CD4-positive, CD25-positive, alpha-beta regulatory T cell (primary cell): ENCODE measurements at regions not wholly inside any gene's neighbourhood (a gene's known extent, or its start where the extent isn't known, plus 50 kb on each side); places are given as distances from the start of the nearest gene placed in this dataset.
"Not testable (repeated sequence)": the region's sequence is repeated elsewhere in the genome, so short reads cannot be mapped to it uniquely, and the experiment has no call there.

Source experiments
- ATAC-seq, 2 donors: fragments of 150-1000 bp; cut with Tn5 transposase; one replicate each; pipeline ENCODE4 v1.10.0; 2021; ENCODE audit warnings: low read depth in 2 of 2, moderate number of reproducible peaks in 2 of 2, moderate library complexity in 1 of 2
- DNase-seq, 3 donors: peaks; one replicate each; pipeline versions ENCODE4 v3.0.0 to v3.0.0-alpha.2; 2012 to 2022; ENCODE audit warnings: mixed read lengths in 1 of 3
- H3K27ac ChIP-seq: one replicate; pipeline ENCODE4 v1.7.0; 2013; ENCODE audit warnings: mild to moderate bottlenecking, low read length; ENCODE audit not compliant: insufficient read depth, poor library complexity, severe bottlenecking
- H3K27me3 ChIP-seq: one replicate; pipeline ENCODE4 v1.7.0; 2013; ENCODE audit warnings: low read length; ENCODE audit not compliant: control insufficient read depth, insufficient read depth
- H3K36me3 ChIP-seq: one replicate; pipeline ENCODE4 v1.7.0; 2013; ENCODE audit warnings: mild to moderate bottlenecking, low read length, moderate library complexity; ENCODE audit not compliant: control insufficient read depth, insufficient read depth
- H3K4me1 ChIP-seq: 2 replicates; pipeline ENCODE4 v1.7.0; 2013; ENCODE audit warnings: mild to moderate bottlenecking, low read length; ENCODE audit not compliant: insufficient read depth, control insufficient read depth, poor library complexity, severe bottlenecking
- H3K4me3 ChIP-seq: one replicate; pipeline ENCODE4 v1.7.0; 2013; ENCODE audit warnings: low read depth, mild to moderate bottlenecking, low read length, moderate library complexity
- H3K9me3 ChIP-seq, 2 experiments: 1 replicate in 1 of 2; 2 replicates in 1 of 2; pipeline ENCODE4 v1.7.0; 2013; ENCODE audit warnings: low read length in 2 of 2, mild to moderate bottlenecking in 1 of 2, moderate library complexity in 1 of 2; ENCODE audit not compliant: control insufficient read depth in 2 of 2
- H3K27ac Mint-ChIP-seq, 3 donors: one replicate each; pipeline ENCODE4 v1.8.0; 2020 to 2022; ENCODE audit warnings: mild to moderate bottlenecking in 3 of 3, mixed read lengths in 3 of 3, moderate library complexity in 2 of 3
- H3K27me3 Mint-ChIP-seq: one replicate; pipeline ENCODE4 v1.8.0; 2022; ENCODE audit warnings: mild to moderate bottlenecking, mixed read lengths
- H3K36me3 Mint-ChIP-seq: one replicate; pipeline ENCODE4 v1.8.0; 2020; ENCODE audit warnings: mixed read lengths
- H3K4me1 Mint-ChIP-seq, 4 donors: one replicate each; pipeline ENCODE4 v1.8.0; 2020 to 2022; ENCODE audit warnings: mixed read lengths in 4 of 4, mild to moderate bottlenecking in 1 of 4
- H3K4me3 Mint-ChIP-seq, 4 donors: one replicate each; pipeline ENCODE4 v1.8.0; 2020 to 2022; ENCODE audit warnings: mild to moderate bottlenecking in 4 of 4, mixed read lengths in 4 of 4, moderate library complexity in 3 of 4
- H3K9me3 Mint-ChIP-seq, 7 donors: one replicate each; pipeline ENCODE4 v1.8.0; 2020 to 2022; ENCODE audit warnings: mixed read lengths in 7 of 7, mild to moderate bottlenecking in 3 of 7, moderate library complexity in 2 of 7

- Histone ChIP-seq H3K4me1 (no peaks in the 10 kb centered on the region), H3K36me3 (no peaks in the 10 kb centered on the region), H3K27ac (no peak overlapping the region), H3K9me3 (no peaks in the 10 kb centered on the region), H3K27me3 (no peaks in the 10 kb centered on the region), H3K4me3 (no peak overlapping the region)
- ATAC-seq (no peak), DNase-seq (no peak)
- Mint-ChIP-seq H3K27me3 (no peaks in the 10 kb centered on the region), H3K9me3 (peaks cover 0 to 38% (median 11%) of the 10 kb centered on the region in 7 donors), H3K36me3 (no peaks in the 10 kb centered on the region), H3K4me1 (no peaks in the 10 kb centered on the region), H3K27ac (no peak overlapping the region), H3K4me3 (no peak overlapping the region)
Measured at GRCh38 chr7:153224890-153225289, 465.3 kb downstream of the ACTR3B start.

GRCh38 chr7:153245136-153245535 lies 485.6 kb downstream of the ACTR3B start:
- DNase-seq, H3K36me3 Mint-ChIP-seq, H3K4me3 Mint-ChIP-seq, H3K9me3 ChIP-seq, H3K27ac ChIP-seq, H3K9me3 Mint-ChIP-seq, ATAC-seq, H3K36me3 ChIP-seq, H3K27me3 ChIP-seq, H3K27ac Mint-ChIP-seq, H3K4me1 Mint-ChIP-seq, H3K4me1 ChIP-seq, H3K27me3 Mint-ChIP-seq, H3K4me3 ChIP-seq: not testable (repeated sequence)

- DNase-seq (no peak), ATAC-seq (no peak)
- Histone ChIP-seq H3K4me1 (no peaks in the 10 kb centered on the region), H3K4me3 (no peak overlapping the region), H3K9me3 (no peaks in the 10 kb centered on the region), H3K36me3 (no peaks in the 10 kb centered on the region), H3K27me3 (no peaks in the 10 kb centered on the region), H3K27ac (no peak overlapping the region)
- H3K9me3 Mint-ChIP-seq = peaks cover 0 to 6% (median 3%) of the 10 kb centered on the region in 7 donors
- H3K27me3 Mint-ChIP-seq = no peaks in the 10 kb centered on the region
- H3K36me3 Mint-ChIP-seq = no peaks in the 10 kb centered on the region
- H3K4me1 Mint-ChIP-seq = no peaks in the 10 kb centered on the region
- H3K27ac Mint-ChIP-seq = no peak overlapping the region
- H3K4me3 Mint-ChIP-seq = no peak overlapping the region
Measured at GRCh38 chr7:153245809-153246208, 486.3 kb downstream of the ACTR3B start.

- Histone ChIP-seq H3K27ac (no peak overlapping the region), H3K4me1 (no peaks in the 10 kb centered on the region), H3K36me3 (no peaks in the 10 kb centered on the region), H3K9me3 (no peaks in the 10 kb centered on the region), H3K27me3 (no peaks in the 10 kb centered on the region), H3K4me3 (no peak overlapping the region)
- no peaks in the 10 kb centered on the region for H3K4me1 Mint-ChIP-seq
- peaks cover 0 to 11% (median 5%) of the 10 kb centered on the region in 7 donors for H3K9me3 Mint-ChIP-seq
- H3K36me3 Mint-ChIP-seq = no peaks in the 10 kb centered on the region
- no peak overlapping the region for H3K27ac Mint-ChIP-seq
- ATAC-seq = no peak
- H3K27me3 Mint-ChIP-seq = no peaks in the 10 kb centered on the region
- no peak for DNase-seq
- no peak overlapping the region for H3K4me3 Mint-ChIP-seq
Measured at GRCh38 chr7:153247926-153248325, 488.4 kb downstream of the ACTR3B start.

- H3K27ac ChIP-seq = no peak overlapping the region
- H3K4me3 ChIP-seq = no peak overlapping the region
- DNase-seq (no peak), ATAC-seq (no peak)
- Mint-ChIP-seq H3K9me3 (peaks cover 0 to 10% (median 6%) of the 10 kb centered on the region in 7 donors), H3K27ac (no peak overlapping the region), H3K36me3 (no peaks in the 10 kb centered on the region), H3K4me1 (no peaks in the 10 kb centered on the region), H3K4me3 (no peak overlapping the region), H3K27me3 (no peaks in the 10 kb centered on the region)
- H3K36me3 ChIP-seq = no peaks in the 10 kb centered on the region
- H3K4me1 ChIP-seq = no peaks in the 10 kb centered on the region
- no peaks in the 10 kb centered on the region for H3K27me3 ChIP-seq
- no peaks in the 10 kb centered on the region for H3K9me3 ChIP-seq
Measured at GRCh38 chr7:153258686-153259085, 499.1 kb downstream of the ACTR3B start.

- ATAC-seq (no peak), DNase-seq (no peak)
- Histone ChIP-seq H3K27me3 (no peaks in the 10 kb centered on the region), H3K36me3 (no peaks in the 10 kb centered on the region), H3K4me1 (no peaks in the 10 kb centered on the region), H3K9me3 (peaks cover 0 to 6% of the 10 kb centered on the region in 2 experiments), H3K27ac (no peak overlapping the region), H3K4me3 (no peak overlapping the region)
- H3K27ac Mint-ChIP-seq = no peak overlapping the region
- no peaks in the 10 kb centered on the region for H3K4me1 Mint-ChIP-seq
- no peaks in the 10 kb centered on the region for H3K27me3 Mint-ChIP-seq
- peaks cover 4 to 16% (median 10%) of the 10 kb centered on the region in 7 donors for H3K9me3 Mint-ChIP-seq
- no peak overlapping the region for H3K4me3 Mint-ChIP-seq
- no peaks in the 10 kb centered on the region for H3K36me3 Mint-ChIP-seq
Measured at GRCh38 chr7:153276394-153276793, 516.8 kb downstream of the ACTR3B start.

- ATAC-seq (no peak), DNase-seq (no peak)
- Mint-ChIP-seq H3K36me3 (no peaks in the 10 kb centered on the region), H3K4me3 (no peak overlapping the region), H3K27me3 (no peaks in the 10 kb centered on the region), H3K4me1 (no peaks in the 10 kb centered on the region), H3K9me3 (peaks cover 0 to 7% (median 4%) of the 10 kb centered on the region in 7 donors), H3K27ac (no peak overlapping the region)
- H3K36me3 ChIP-seq = no peaks in the 10 kb centered on the region
- H3K9me3 ChIP-seq = no peaks in the 10 kb centered on the region
- no peaks in the 10 kb centered on the region for H3K27me3 ChIP-seq
- H3K4me3 ChIP-seq = no peak overlapping the region
- H3K27ac ChIP-seq = no peak overlapping the region
- no peaks in the 10 kb centered on the region for H3K4me1 ChIP-seq
Measured at GRCh38 chr7:153286763-153287162, 527.2 kb downstream of the ACTR3B start.

GRCh38 chr7:153290066-153290465 lies 530.5 kb downstream of the ACTR3B start:
- Mint-ChIP-seq H3K36me3 (no peaks in the 10 kb centered on the region), H3K27ac (no peak overlapping the region), H3K9me3 (peaks cover 1 to 14% (median 6%) of the 10 kb centered on the region in 7 donors), H3K4me1 (no peaks in the 10 kb centered on the region), H3K27me3 (no peaks in the 10 kb centered on the region), H3K4me3 (no peak overlapping the region)
- Histone ChIP-seq H3K9me3 (no peaks in the 10 kb centered on the region), H3K27ac (no peak overlapping the region), H3K36me3 (no peaks in the 10 kb centered on the region), H3K4me3 (no peak overlapping the region), H3K27me3 (no peaks in the 10 kb centered on the region), H3K4me1 (no peaks in the 10 kb centered on the region)
- ATAC-seq = no peak
- DNase-seq = no peak
